K562 (cell line): ENCODE measurements at regions not wholly inside any gene's neighbourhood (a gene's known extent, or its start where the extent isn't known, plus 50 kb on each side); places are given as distances from the start of the nearest gene placed in this dataset.

Experiments
- PHF21A ChIP-seq: fragments of 450-650 bp; IDR thresholded peaks from 2 replicates; pipeline ENCODE4 v1.6.1; 2017; ENCODE audit warnings: low read depth, borderline replicate concordance
- ZC3H11A ChIP-seq: IDR thresholded peaks from 2 replicates; pipeline ENCODE4 v1.6.1; 2012; ENCODE audit warnings: low read depth, low read length, improper control_type of control experiment

DNA sequence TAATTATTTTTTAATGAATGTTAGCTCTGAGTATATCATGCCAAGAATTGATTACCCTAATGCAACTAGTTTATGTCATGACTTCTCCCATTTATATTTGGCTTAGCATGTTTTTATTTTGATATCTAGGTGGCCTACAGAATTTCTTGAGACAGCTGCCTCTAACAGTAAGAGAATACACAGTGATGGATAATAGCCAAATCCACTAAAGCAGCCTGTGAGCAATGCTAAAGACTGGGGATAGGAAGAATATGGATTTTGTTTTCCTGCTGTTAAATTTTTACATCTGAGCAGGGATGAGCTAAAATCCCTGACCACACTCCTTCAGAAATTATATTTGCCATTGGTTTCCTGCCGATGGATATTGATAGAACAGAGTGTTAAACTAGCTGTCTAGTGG is 149.3 kb upstream of the TGFBR2 start:
- no peak for TF ChIP-seq ZC3H11A
- TF ChIP-seq PHF21A, result no peak
